ENCODE measurements at regions not wholly inside any gene's neighbourhood (a gene's known extent, or its start where the extent isn't known, plus 50 kb on each side); places are given as distances from the start of the nearest gene placed in this dataset.
"Not testable (repeated sequence)": the region's sequence is repeated elsewhere in the genome, so short reads cannot be mapped to it uniquely, and the experiment has no call there.

- DNase-seq = no peak
Observed at GRCh38 chr11:42777776-42778175, 534.0 kb upstream of the API5 start.

DNA sequence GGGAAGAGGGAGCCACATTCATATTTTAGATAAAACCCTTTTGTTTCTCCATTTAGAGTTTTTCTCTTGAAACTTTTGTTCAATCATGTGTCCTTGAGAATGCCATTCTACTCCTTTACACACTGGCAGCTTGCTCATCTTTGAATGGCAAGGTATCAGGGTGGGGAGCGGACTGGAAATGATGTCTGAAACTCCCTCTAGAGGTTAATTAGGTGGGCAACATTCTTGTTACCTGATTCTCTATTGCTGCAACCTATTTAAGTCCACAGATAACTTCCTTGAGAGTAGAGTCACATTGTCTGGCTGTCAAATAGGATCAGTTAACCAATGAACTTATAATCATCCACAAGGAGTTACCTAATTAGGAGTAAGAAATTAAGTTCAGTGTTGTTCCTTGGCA is 533.6 kb upstream of the API5 start:
- DNase-seq = no peak

- no peak for DNase-seq
Observed at GRCh38 chr11:42779555-42779954, 532.2 kb upstream of the API5 start.

- DNase-seq = no peak
Observed at GRCh38 chr11:42786981-42787380, 524.8 kb upstream of the API5 start.

DNA sequence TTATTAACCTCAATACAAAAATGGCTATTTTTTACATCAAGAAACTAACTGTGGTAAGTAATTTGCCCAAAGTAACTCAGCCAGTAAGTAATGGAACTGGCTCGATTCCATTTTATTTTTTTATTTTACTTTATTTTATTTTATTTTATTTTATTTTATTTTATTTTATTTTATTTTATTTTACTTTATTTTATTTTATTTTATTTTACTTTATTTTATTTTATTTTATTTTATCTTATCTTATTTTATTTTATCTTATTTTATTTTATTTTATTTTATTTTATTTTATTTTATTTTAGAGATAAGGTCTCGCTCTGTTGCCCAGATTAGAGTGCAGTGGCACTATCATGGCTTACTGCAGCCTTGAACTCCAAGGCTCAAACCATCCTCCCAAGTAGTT is 516.3 kb upstream of the API5 start:
- DNase-seq = not testable (repeated sequence)

GRCh38 chr11:42800041-42800440 is 511.8 kb upstream of the API5 start:
- DNase-seq = no peak

DNA sequence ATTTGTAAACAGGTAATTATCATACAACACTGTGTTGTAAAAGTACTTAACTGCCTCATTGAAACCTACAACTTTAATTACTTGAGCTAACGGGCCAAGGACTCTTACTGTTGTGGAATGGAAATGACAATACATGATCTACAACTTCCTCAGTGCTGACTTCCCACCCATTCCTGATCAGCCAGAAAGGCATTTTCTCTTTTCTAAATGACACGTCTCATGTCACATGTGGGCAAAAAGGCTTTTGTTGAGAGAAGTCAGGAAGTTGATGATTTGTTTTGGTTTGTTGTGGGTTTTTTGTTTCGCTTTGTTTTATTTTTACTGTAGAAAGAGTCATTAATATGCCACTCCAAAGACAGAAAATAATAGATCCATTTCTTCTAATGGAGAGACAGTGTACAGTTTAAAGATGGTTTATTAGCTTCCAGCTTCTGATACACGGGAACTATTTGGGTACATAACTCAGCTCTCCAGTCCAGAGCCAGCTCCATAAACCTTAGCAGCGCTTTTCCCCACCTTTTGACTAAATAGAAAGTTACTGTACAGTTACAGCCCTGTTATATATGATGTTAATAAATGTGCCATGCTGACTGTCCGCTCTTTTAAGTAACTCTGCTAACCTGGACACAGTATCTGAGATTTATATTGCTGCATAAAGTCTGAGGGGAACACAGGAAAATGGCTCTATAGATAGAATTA is 509.4 kb upstream of the API5 start:
- no peak for DNase-seq

GRCh38 chr11:42806191-42806590 is 505.6 kb upstream of the API5 start:
- DNase-seq = no peak

DNA sequence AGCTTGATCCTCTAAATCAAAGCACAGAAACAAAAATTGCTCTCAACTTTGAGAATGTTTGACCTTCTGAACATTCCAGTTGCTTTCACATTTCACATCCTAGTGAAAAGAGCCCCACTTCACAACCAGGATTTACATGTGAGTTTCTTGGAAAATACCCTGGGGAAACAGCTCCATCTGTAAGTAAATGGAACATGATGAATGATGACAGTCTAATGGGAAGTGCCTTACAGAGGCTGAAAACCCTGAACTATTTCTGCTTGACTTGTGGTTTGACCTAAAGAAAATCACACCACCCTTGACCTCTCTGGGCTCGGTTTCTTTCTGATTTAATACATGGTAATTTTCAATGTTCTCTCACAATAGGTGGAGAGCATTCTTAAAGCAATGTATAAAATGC is 499.4 kb upstream of the API5 start:
- no peak for DNase-seq

- no peak for DNase-seq
Observed at GRCh38 chr11:42812960-42813359, 498.8 kb upstream of the API5 start.

- no peak for DNase-seq
Observed at GRCh38 chr11:42816471-42816870, 495.3 kb upstream of the API5 start.

GRCh38 chr11:42819126-42819525 is 492.7 kb upstream of the API5 start:
- DNase-seq = no peak

GRCh38 chr11:42822188-42822587 is 489.6 kb upstream of the API5 start:
- not testable (repeated sequence) for DNase-seq

- no peak for DNase-seq
Observed at GRCh38 chr11:42823546-42823945, 488.2 kb upstream of the API5 start.

DNA sequence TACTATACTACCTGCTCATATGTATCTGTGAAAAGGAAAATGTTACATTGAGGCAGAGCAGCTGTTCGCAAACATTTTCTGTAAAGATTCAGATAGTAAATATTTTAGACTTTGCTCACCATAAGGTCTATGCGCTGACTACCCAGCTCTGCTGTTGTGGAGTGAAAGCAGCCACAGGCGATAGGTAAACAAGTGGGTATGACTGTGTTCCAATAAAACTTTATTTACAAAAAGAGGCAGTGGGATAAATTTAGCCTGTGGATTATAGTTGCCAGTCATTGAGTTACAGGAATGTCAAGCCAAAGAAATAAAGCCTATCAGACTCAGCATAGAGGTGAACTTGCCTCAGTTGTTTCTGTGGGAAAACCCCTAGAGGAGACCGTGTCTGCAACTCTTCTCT is 487.7 kb upstream of the API5 start:
- no peak for DNase-seq

DNA sequence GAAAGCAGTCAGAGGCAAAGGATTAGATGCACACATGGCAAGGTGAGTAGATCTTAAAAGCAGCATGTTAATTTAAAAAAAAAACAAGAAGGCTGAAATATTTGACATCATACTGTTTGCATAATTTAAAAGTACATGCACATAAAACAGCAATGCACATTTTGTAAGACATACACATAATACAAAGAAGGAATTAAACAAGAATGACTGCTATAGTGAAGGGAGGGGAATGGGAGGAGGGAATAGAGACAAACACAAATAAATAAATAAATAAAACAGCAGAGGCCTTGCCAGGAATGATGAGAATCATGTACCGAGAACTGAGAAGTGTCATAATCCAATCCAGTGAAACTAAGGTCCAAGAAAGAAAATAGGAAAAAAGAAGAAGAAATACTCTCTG is 486.2 kb upstream of the API5 start:
- DNase-seq = no peak

- no peak for DNase-seq
Observed at GRCh38 chr11:42827845-42828244, 484.0 kb upstream of the API5 start.

DNA sequence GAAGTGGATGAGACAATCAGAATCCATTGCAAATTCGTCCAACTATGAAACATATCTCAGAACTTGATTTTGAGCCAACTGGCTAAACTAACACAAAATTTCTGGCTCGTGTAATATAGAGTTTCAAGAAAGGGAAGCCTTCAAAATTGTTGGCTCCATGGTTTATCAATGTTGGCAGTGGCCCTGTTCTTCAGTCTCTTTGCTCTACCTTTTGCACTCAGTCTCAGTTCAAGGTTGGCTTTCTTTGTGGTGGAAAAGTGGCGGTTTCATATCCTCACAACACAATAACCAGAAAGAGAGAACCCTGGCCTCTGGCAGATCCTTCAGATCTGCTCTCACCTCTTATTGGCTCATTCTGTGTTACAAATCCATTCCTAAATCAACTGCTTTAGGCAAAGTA is 473.8 kb upstream of the API5 start:
- DNase-seq = no peak

DNA sequence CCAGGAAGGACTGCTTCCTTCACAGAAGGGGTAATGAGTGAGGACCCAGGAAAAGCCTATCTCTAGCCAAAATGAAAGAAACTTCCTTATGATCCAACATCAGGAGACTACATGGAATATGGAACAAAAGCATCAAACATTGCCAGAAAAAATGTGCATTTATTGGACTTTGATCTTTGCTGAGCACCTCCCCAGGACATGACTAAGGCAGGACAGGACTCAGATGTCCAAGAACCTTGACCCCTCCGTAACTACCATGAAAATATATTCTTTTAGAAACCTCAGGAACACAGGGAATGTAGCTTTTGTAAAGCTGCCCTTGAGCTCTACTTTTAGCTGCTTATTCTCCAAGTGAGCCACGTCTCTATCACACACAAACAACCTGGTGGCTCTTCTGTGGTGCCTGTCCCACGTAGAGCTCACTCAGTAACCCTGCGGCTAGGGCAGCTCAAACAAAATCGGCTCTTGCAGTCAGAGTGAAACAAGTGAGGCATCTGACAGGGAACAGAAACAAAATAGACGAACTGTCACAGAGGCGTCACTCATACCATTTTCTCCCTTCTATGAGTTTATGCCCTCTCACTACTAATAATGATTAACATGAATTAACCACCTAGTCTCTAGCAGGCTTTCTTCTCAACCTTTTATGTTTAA is 471.5 kb upstream of the API5 start:
- no peak for DNase-seq

GRCh38 chr11:42840860-42841259 is 470.9 kb upstream of the API5 start:
- no peak for DNase-seq

DNA sequence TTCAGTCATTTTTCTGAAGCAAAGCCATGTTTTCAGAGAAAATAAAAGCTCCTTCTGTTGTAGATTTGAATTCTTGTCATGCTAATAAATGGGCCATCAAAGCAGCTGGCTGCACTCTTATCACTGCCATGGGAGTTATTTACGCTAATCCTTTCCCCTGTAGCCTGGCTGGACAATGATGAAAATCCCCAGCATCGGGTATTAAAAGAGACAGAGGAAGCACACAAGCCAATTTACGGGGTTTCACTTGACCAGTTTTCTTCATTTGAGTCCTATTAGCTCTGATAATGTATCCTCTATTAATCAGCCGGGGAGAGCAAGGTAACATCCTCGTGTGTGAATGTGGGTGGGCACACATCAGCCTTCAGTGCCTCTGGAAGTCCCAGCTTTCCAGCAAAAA is 470.2 kb upstream of the API5 start:
- no peak for DNase-seq

DNA sequence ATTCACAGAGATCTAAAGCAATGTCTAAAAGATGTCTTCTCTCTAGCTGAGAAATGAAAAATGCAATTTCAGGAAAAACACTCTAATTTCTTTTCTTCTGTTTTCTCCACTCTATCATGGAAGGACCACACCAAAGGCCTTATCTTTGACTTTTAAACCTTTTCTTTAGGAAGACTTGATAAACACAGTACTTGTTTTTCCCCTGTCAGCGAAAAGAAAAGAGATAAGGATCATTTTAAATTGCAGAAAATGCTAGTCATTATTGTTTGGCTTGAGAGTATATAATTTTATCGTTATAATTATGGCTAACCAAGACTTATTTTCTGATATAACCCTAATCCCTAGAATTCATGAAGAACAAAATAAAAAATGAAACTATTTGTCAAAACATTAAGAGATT is 462.4 kb upstream of the API5 start:
- DNase-seq = no peak

GRCh38 chr11:42857344-42857743 is 454.5 kb upstream of the API5 start:
- no peak for DNase-seq

DNA sequence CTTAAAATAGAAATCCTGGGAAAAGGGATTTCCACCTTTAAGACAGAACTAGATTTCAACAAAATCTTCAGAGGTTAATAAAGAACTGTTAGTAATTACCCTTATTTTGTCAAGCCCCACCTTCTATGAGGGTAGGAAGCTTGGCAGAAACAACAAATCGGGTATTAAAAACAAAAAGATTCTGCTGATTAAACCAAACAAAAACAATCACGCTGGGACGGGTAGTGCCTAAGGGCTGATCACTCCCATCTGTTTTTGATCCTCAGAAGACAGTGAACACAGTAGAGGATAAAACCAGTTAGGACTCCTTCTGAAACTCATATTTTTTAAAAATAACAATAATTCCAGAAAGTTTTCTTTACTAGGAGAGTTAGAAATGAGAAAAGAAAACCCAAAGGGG is 441.3 kb upstream of the API5 start:
- no peak for DNase-seq

DNA sequence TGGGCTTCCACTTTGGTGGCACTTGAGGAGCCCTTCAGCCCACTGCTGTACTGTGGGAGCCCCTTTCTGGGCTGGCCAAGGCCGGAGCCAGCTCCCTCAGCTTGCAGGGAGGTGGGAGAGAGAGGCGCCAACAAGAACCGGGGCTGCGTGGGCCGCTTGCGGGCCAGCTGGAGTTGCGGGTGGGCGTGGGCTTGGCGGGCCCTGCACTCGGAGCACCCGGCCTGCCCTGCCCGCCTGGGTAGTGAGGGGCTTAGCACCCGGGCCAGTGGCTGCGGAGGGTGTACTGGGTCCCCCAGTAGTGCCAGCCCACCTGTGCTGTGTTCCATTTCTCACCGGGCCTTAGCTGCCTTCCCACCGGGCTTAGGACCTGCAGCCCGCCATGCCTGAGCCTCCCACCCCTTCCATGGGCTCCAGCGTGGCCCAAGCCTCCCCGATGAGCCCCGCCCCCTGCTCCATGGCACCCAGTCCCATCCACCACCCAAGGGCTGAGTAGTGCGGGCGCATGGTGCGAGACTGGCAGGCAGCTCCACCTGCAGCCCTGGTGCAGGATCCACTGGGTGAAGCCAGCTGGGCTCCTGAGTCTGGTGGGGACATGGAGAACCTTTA is 437.9 kb upstream of the API5 start:
- not testable (repeated sequence) for DNase-seq
